ENCODE measurements at regions not wholly inside any gene's neighbourhood (a gene's known extent, or its start where the extent isn't known, plus 50 kb on each side); places are given as distances from the start of the nearest gene placed in this dataset.

DNA sequence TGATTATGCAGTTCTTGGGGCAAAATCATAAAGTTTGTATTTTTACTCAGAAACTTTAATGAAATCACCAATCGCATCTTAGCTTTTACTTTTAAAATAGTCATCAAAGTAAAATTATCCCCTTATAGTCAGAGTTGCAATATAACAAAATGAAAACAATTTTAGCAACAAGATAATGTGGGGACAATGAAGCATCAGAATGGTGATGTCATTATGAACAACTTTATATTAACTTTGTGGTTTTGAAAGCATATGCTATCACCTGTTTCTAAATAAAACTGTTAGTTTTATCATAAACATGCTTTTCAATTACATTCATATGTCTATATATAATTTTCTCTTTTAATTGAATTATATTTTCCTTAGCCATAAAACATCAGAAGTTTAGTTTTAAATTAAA lies 856.8 kb downstream of the CDH9 start:
- Mint-ChIP-seq H3K27me3 (no peaks in the 10 kb centered on the region), H3K4me3 (no peak overlapping the region), H3K4me1 (ENCODE audit: unreplicated experiment) (no peaks in the 10 kb centered on the region), H3K36me3 (no peaks in the 10 kb centered on the region), H3K9me3 (no peaks in the 10 kb centered on the region), H3K27ac (no peak overlapping the region)
- DNase-seq (ENCODE audit: extremely low spot score, unreplicated experiment) = no peak
- TF ChIP-seq, protein P1, sequence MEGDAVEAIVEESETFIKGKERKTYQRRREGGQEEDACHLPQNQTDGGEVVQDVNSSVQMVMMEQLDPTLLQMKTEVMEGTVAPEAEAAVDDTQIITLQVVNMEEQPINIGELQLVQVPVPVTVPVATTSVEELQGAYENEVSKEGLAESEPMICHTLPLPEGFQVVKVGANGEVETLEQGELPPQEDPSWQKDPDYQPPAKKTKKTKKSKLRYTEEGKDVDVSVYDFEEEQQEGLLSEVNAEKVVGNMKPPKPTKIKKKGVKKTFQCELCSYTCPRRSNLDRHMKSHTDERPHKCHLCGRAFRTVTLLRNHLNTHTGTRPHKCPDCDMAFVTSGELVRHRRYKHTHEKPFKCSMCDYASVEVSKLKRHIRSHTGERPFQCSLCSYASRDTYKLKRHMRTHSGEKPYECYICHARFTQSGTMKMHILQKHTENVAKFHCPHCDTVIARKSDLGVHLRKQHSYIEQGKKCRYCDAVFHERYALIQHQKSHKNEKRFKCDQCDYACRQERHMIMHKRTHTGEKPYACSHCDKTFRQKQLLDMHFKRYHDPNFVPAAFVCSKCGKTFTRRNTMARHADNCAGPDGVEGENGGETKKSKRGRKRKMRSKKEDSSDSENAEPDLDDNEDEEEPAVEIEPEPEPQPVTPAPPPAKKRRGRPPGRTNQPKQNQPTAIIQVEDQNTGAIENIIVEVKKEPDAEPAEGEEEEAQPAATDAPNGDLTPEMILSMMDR (conservative IDR thresholded peaks at IDR 0.05) = no peak

DNA sequence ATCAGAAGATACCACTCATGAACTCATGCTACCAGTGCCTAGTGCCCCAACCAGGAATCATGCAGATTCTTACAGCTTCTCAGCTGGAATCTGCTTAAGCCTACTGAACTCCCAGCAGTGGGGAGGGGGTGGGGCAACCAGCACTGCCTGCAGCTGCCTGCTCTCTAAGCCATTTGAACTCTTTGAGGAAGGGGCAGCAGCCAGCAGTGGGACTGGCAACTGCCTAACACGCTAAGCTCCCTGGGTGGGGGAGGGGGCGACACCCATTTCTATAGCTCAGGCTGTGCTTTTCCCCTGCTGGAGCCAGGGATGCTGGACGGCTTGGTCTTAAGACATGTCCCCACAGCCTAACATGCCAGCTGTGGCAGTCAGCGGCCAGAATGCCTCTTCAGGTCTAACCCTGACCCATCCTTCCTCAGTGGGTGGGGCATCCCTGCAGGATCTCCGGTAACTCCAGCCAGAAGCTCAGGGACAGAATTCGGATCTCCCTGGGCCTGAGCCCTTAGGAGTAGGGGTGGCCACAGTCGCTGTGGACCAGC lies 889.7 kb downstream of the CDH9 start:
- no peak for DNase-seq (ENCODE audit: extremely low spot score, unreplicated experiment)
- H3K27ac Mint-ChIP-seq = no peak overlapping the region
- H3K9me3 Mint-ChIP-seq = no peaks in the 10 kb centered on the region

DNA sequence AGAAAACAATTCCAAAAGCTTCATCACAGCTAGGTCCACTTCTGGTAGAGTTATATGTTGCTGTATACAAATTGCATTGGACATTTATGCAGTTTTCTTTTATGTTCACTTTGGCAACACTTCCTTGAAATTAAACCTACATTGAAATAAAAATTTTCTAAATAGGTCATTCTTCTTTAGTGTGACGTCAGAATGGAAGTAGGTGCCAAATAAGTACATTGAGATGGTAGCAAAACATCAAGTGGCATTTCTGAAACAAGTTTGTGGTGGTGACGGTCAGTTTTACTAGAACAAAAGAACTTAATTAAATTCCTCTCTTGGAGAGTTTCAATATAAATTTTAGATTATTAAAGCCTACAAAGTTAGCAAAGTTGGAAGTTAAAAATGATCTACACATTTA lies 895.1 kb downstream of the CDH9 start:
- Mint-ChIP-seq H3K36me3 (no peaks in the 10 kb centered on the region), H3K9me3 (no peaks in the 10 kb centered on the region), H3K27ac (no peak overlapping the region), H3K4me3 (no peak overlapping the region), H3K4me1 (ENCODE audit: unreplicated experiment) (no peaks in the 10 kb centered on the region), H3K27me3 (no peaks in the 10 kb centered on the region)
- no peak for DNase-seq (ENCODE audit: extremely low spot score, unreplicated experiment)
- TF ChIP-seq, protein P1 (conservative IDR thresholded peaks at IDR 0.05) = no peak

More for the DNA sequence above, 889.7 kb downstream of the CDH9 start:
- Mint-ChIP-seq H3K4me3 (no peak overlapping the region), H3K36me3 (no peaks in the 10 kb centered on the region), H3K4me1 (ENCODE audit: unreplicated experiment) (no peaks in the 10 kb centered on the region), H3K27me3 (no peaks in the 10 kb centered on the region)
- TF ChIP-seq, protein P1 (conservative IDR thresholded peaks at IDR 0.05) = no peak

DNA sequence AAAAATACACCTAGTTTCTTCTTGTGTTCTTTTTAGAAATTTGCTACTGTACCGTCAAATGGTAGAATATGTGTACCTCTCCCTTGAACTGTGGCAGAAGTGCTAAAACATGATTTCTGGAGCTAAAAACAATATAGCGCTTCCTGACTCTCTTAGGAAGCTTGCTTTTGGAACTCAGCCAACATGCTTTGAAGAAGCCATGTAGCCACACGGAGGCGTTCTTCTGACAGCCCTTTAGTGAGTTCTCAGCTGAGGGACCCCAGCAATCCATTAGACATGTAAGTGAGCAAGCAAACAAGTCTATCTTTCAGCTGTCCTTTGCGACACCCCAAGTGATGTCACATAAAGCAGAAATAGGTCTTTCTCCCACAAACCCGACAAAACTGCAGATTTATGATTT lies 917.0 kb downstream of the CDH9 start:
- Mint-ChIP-seq H3K4me1 (ENCODE audit: unreplicated experiment) (no peaks in the 10 kb centered on the region), H3K27ac (no peak overlapping the region), H3K4me3 (no peak overlapping the region), H3K9me3 (no peaks in the 10 kb centered on the region), H3K36me3 (no peaks in the 10 kb centered on the region), H3K27me3 (no peaks in the 10 kb centered on the region)
- DNase-seq (ENCODE audit: extremely low spot score, unreplicated experiment) = no peak
- TF ChIP-seq, protein P1 (conservative IDR thresholded peaks at IDR 0.05) = no peak

DNA sequence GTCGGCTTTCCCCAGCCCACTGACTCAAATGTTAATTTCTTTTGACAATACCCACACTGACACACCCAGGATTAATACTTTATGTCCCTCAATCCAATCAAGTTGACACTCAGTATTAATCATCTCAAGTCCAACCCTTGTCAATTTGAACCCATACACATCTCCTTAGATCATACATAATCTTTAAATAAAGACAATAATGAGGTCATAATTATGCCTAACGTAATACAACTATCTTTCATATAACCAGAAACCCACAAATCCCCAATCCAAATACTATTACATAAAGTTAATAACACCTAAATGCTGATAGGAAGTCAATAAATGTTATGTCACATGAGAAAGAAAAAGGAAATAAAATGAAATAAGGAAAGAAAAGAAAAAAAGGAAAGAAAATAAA lies 934.2 kb downstream of the CDH9 start:
- H3K4me3 Mint-ChIP-seq = no peak overlapping the region
- no peak overlapping the region for H3K27ac Mint-ChIP-seq
- DNase-seq (ENCODE audit: extremely low spot score, unreplicated experiment) = no peak
- no peaks in the 10 kb centered on the region for H3K9me3 Mint-ChIP-seq
- H3K27me3 Mint-ChIP-seq = no peaks in the 10 kb centered on the region
- TF ChIP-seq, protein P1 (conservative IDR thresholded peaks at IDR 0.05) = no peak
- H3K4me1 Mint-ChIP-seq (ENCODE audit: unreplicated experiment) = no peaks in the 10 kb centered on the region
- H3K36me3 Mint-ChIP-seq = no peaks in the 10 kb centered on the region

DNA sequence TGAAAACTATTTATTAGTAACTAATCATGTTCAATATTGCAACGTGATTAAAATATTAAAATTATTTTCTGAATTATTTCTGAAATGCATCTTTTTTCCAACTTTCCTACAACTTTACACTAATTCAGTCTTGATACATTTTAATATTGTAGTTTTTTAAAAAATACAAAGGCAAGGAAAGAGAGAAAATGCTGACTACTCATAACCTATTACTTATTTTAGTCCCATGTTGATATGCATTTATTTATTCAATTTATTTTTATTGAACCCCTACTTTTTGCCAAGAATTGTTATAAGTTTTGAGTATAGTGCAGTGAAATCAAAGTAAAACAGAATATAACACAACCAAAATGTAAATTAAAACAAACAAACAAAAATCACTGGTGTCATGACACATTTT lies 978.2 kb downstream of the CDH9 start:
- no peaks in the 10 kb centered on the region for H3K36me3 Mint-ChIP-seq
- no peaks in the 10 kb centered on the region for H3K4me1 Mint-ChIP-seq (ENCODE audit: unreplicated experiment)
- TF ChIP-seq, protein P1 (conservative IDR thresholded peaks at IDR 0.05) = no peak
- no peaks in the 10 kb centered on the region for H3K27me3 Mint-ChIP-seq
- H3K4me3 Mint-ChIP-seq = no peak overlapping the region
- no peaks in the 10 kb centered on the region for H3K9me3 Mint-ChIP-seq
- no peak overlapping the region for H3K27ac Mint-ChIP-seq
- no peak for DNase-seq (ENCODE audit: extremely low spot score, unreplicated experiment)

Measured in type B pancreatic cell (in vitro differentiated cells).